ENCODE measurements at regions not wholly inside any gene's neighbourhood (a gene's known extent, or its start where the extent isn't known, plus 50 kb on each side); places are given as distances from the start of the nearest gene placed in this dataset.

DNA sequence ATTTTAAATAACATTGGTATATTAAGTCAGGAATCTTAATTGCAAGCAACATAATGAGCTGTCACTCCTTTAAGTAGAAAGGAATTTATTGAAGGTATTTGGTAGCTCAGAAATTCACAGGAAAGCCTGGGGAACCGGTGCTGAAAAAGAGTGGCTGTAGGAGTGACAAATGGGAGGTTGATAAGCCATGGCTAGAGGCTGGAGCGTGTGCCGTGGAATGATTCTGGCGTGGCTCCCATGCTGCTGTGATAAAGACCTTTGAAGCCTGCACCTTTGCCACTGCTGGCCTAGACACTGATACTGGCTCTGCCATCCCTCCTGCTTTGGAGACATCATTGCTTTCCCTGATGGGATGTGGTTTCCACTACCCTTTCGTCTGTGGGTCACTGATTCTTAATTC is 65.7 kb upstream of the ATG10 start:
- DNase-seq = no peak
- no peak overlapping the region for H3K4me3 ChIP-seq (replicated peaks in 1 of 3; ENCODE audit: low read depth in 2 of 3, low read length in 3 of 3)
- TF ChIP-seq, protein P1, sequence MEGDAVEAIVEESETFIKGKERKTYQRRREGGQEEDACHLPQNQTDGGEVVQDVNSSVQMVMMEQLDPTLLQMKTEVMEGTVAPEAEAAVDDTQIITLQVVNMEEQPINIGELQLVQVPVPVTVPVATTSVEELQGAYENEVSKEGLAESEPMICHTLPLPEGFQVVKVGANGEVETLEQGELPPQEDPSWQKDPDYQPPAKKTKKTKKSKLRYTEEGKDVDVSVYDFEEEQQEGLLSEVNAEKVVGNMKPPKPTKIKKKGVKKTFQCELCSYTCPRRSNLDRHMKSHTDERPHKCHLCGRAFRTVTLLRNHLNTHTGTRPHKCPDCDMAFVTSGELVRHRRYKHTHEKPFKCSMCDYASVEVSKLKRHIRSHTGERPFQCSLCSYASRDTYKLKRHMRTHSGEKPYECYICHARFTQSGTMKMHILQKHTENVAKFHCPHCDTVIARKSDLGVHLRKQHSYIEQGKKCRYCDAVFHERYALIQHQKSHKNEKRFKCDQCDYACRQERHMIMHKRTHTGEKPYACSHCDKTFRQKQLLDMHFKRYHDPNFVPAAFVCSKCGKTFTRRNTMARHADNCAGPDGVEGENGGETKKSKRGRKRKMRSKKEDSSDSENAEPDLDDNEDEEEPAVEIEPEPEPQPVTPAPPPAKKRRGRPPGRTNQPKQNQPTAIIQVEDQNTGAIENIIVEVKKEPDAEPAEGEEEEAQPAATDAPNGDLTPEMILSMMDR (IDR thresholded peaks at IDR 0.05) = no peak
- Mint-ChIP-seq H3K4me3 (no peak overlapping the region), H3K4me1 (peaks cover 27% of the 10 kb centered on the region), H3K27me3 (ENCODE audit: low read depth in 3 of 3) (peaks cover 0 to 1% (median 0%) of the 10 kb centered on the region in 3 donors), H3K9me3 (peaks cover 3 to 11% (median 6%) of the 10 kb centered on the region in 7 donors), H3K27ac (no peak overlapping the region), H3K36me3 (peaks cover 0 to 6% of the 10 kb centered on the region in 2 donors)
- WGBS (ENCODE audit: insufficient coverage) = 96% methylated on average over 5 of the region's 5 CpGs
- no peak overlapping the region for H3K27ac ChIP-seq (ENCODE audit: low read depth in 1 of 2, low read length in 2 of 2)
- H3K79me2 ChIP-seq (ENCODE audit: insufficient read depth, low read length) = no peaks in the 10 kb centered on the region
- no peak overlapping the region for H2AFZ ChIP-seq (ENCODE audit: insufficient read depth, low read depth, low read length, poor library complexity, severe bottlenecking)
- H4K20me1 ChIP-seq (ENCODE audit: insufficient read depth, low read length) = no peaks in the 10 kb centered on the region
- intact Hi-C loops (cut with micrococcal nuclease) = no loop called here
- H3K9ac ChIP-seq (ENCODE audit: insufficient read depth, low read length, poor library complexity, severe bottlenecking) = no peak overlapping the region
- H3K36me3 ChIP-seq (replicated peaks in 1 of 2; ENCODE audit: control insufficient read depth in 1 of 2, insufficient read depth in 2 of 2, low read length in 2 of 2) = no peaks in the 10 kb centered on the region
- no peak overlapping the region for H3K4me2 ChIP-seq (replicated peaks; ENCODE audit: extremely low read depth, low read length, poor library complexity, severe bottlenecking)
- H3K9me3 ChIP-seq (replicated peaks in 1 of 2; ENCODE audit: control insufficient read depth in 1 of 2, insufficient read depth in 1 of 2, low read length in 2 of 2) = peaks cover 7 to 8% of the 10 kb centered on the region in 2 donors
- peaks cover 12 to 14% of the 10 kb centered on the region in 2 donors for H3K4me1 ChIP-seq (ENCODE audit: control insufficient read depth in 1 of 2, insufficient read depth in 2 of 2, low read length in 2 of 2)
- H3K27me3 ChIP-seq (ENCODE audit: control insufficient read depth in 2 of 2, insufficient read depth in 2 of 2, low read length in 2 of 2) = no peaks in the 10 kb centered on the region

DNA sequence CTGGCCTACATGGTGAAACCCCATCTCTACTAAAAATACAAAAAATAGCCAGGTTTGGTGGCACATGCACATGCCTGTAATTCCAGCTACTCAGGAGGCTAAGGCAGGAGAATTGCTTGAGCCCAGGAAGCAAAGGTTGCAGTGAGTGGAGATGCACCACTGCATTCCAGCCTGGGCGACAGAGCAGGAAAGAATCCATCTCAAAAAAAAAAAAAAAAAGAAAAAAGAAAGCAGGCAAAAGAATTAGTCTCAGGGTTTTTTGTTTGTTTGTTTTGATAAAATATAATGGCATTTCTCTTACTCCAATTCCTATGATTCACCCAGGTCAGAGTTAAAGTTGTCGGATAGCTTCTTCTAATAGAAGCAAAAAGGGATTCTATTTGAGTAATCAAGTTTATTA is 67.0 kb upstream of the ATG10 start:
- TF ChIP-seq, protein P1 (IDR thresholded peaks at IDR 0.05) = no peak
- no CpG with 5 or more reads among the region's 2 CpGs for WGBS (ENCODE audit: insufficient coverage)
- Histone ChIP-seq H3K9me3 (replicated peaks in 1 of 2; ENCODE audit: control insufficient read depth in 1 of 2, insufficient read depth in 1 of 2, low read length in 2 of 2) (peaks cover 8 to 12% of the 10 kb centered on the region in 2 donors), H4K20me1 (ENCODE audit: insufficient read depth, low read length) (no peaks in the 10 kb centered on the region), H2AFZ (ENCODE audit: insufficient read depth, low read depth, low read length, poor library complexity, severe bottlenecking) (no peak overlapping the region), H3K27me3 (ENCODE audit: control insufficient read depth in 2 of 2, insufficient read depth in 2 of 2, low read length in 2 of 2) (no peaks in the 10 kb centered on the region), H3K27ac (ENCODE audit: low read depth in 1 of 2, low read length in 2 of 2) (no peak overlapping the region), H3K9ac (ENCODE audit: insufficient read depth, low read length, poor library complexity, severe bottlenecking) (no peak overlapping the region), H3K79me2 (ENCODE audit: insufficient read depth, low read length) (no peaks in the 10 kb centered on the region), H3K4me1 (ENCODE audit: control insufficient read depth in 1 of 2, insufficient read depth in 2 of 2, low read length in 2 of 2) (peaks cover 8 to 9% of the 10 kb centered on the region in 2 donors), H3K4me2 (replicated peaks; ENCODE audit: extremely low read depth, low read length, poor library complexity, severe bottlenecking) (no peak overlapping the region), H3K4me3 (replicated peaks in 1 of 3; ENCODE audit: low read depth in 2 of 3, low read length in 3 of 3) (no peak overlapping the region), H3K36me3 (replicated peaks in 1 of 2; ENCODE audit: control insufficient read depth in 1 of 2, insufficient read depth in 2 of 2, low read length in 2 of 2) (no peaks in the 10 kb centered on the region)
- intact Hi-C loops (cut with micrococcal nuclease) = no loop called here
- H3K27ac Mint-ChIP-seq = no peak overlapping the region
- H3K27me3 Mint-ChIP-seq (ENCODE audit: low read depth in 3 of 3) = peaks cover 0 to 1% (median 0%) of the 10 kb centered on the region in 3 donors
- peaks cover 2 to 6% of the 10 kb centered on the region in 2 donors for H3K36me3 Mint-ChIP-seq
- no peak for DNase-seq
- H3K4me3 Mint-ChIP-seq = no peak overlapping the region
- H3K4me1 Mint-ChIP-seq = peaks cover 16% of the 10 kb centered on the region
- H3K9me3 Mint-ChIP-seq = peaks cover 8 to 17% (median 11%) of the 10 kb centered on the region in 7 donors
